K562 (cell line): ENCODE measurements at regions not wholly inside any gene's neighbourhood (a gene's known extent, or its start where the extent isn't known, plus 50 kb on each side); places are given as distances from the start of the nearest gene placed in this dataset.

ENCODE experiments used
- ATAC-seq: fragments of 200-7000 bp; cut with Tn5 transposase; 3 replicates; pipeline ENCODE4 v1.9.1; 2020; ENCODE audit warnings: moderate library complexity
- BruUV-seq: library from RNA; stranded (reverse); fragments of 400-500 nt; replicated peaks from 2 replicates; lab custom pipeline; 2021; lab: Mats Ljungman, UMichigan
- CTCF ChIA-PET: fragments of 300-600 bp; formaldehyde crosslinking; extraction: SDS; loops from one replicate; lab custom pipeline; 2021; ENCODE audit warnings: low intra/inter-chr PET ratio; lab: Yijun Ruan, JAX
- POLR2A ChIA-PET: fragments of 300-600, 350-650 bp; sonication (Branson Sonifier 250); formaldehyde crosslinking; extraction: SDS; loops from one replicate; lab custom pipeline; 2021; ENCODE audit warnings: antibody characterized with exemption, inconsistent platforms; lab: Yijun Ruan, JAX
- DNase-seq, 4 experiments: peaks; one replicate each; pipeline versions ENCODE4 v3.0.0 to v3.0.0-alpha.2; 2011 to 2018; ENCODE audit warnings: low spot score in 3 of 4, mixed read lengths in 3 of 4; ENCODE audit errors: extremely low read depth in 1 of 4
- FAIRE-seq: peaks from 2 replicates; lab custom pipeline; 2011; peaks lifted over from hg19 to GRCh38; lab: Jason Lieb, UNC
- H2AFZ ChIP-seq: 2 replicates; pipeline ENCODE4 v1.6.0; 2011; ENCODE audit warnings: low read depth, low read length, control low read depth, inconsistent platforms
- H3K27ac ChIP-seq: fragments of 200-600 bp; 3 replicates; pipeline ENCODE4 v1.8.0; 2011; ENCODE audit warnings: low read depth, mild to moderate bottlenecking, control low read depth, inconsistent platforms, low read length, moderate library complexity, mixed read lengths; ENCODE audit errors: extremely low read depth
- H3K27me3 ChIP-seq, 2 experiments: fragments of 300-600 bp in 1 of 2; 2 replicates in 1 of 2; 3 replicates in 1 of 2; pipeline versions ENCODE4 v1.6.0 to v1.8.0; 2011; ENCODE audit warnings: inconsistent platforms in 2 of 2, low read length in 2 of 2, mild to moderate bottlenecking in 1 of 2, mixed read lengths in 1 of 2, moderate library complexity in 1 of 2; ENCODE audit not compliant: control insufficient read depth in 2 of 2, insufficient read depth in 2 of 2
- H3K36me3 ChIP-seq: fragments of 300-600 bp; 3 replicates; pipeline ENCODE4 v1.8.0; 2011; ENCODE audit warnings: mild to moderate bottlenecking, low read length, inconsistent platforms; ENCODE audit not compliant: control insufficient read depth, insufficient read depth
- H3K4me1 ChIP-seq, 2 experiments: fragments of 200-600 bp in 1 of 2; replicated peaks in 1 of 2; 2 replicates in 1 of 2; 3 replicates in 1 of 2; pipeline versions ENCODE4 v1.5.1 to v1.8.0; 2011; ENCODE audit warnings: inconsistent platforms in 2 of 2, low read length in 2 of 2, mild to moderate bottlenecking in 1 of 2, mixed read lengths in 1 of 2, moderate library complexity in 1 of 2; ENCODE audit not compliant: control insufficient read depth in 2 of 2, insufficient read depth in 2 of 2
- H3K4me2 ChIP-seq: 2 replicates; pipeline ENCODE4 v1.6.1; 2011; ENCODE audit warnings: low read length, control low read depth, inconsistent platforms, mixed read lengths; ENCODE audit not compliant: insufficient read depth
- H3K4me3 ChIP-seq: fragments of 200-600 bp; sonication (generic), shearing (Covaris generic); 2 replicates; pipeline ENCODE4 v1.5.1; 2016; ENCODE audit warnings: control low read depth, inconsistent platforms
- H3K79me2 ChIP-seq: fragments of 200-600 bp; 3 replicates; pipeline ENCODE4 v1.8.0; 2011; ENCODE audit warnings: low read length, inconsistent platforms; ENCODE audit not compliant: control insufficient read depth, insufficient read depth
- H3K9ac ChIP-seq, 2 experiments: 2 replicates each; pipeline versions ENCODE4 v1.6.0 to v1.6.1; 2011; ENCODE audit warnings: low read depth in 2 of 2, low read length in 2 of 2, control low read depth in 1 of 2, inconsistent platforms in 1 of 2, mild to moderate bottlenecking in 1 of 2, mixed read lengths in 1 of 2; ENCODE audit not compliant: insufficient read depth in 1 of 2
- H3K9me1 ChIP-seq: one replicate; pipeline ENCODE4 v1.6.0; 2011; ENCODE audit warnings: inconsistent platforms, mild to moderate bottlenecking, low read length, moderate library complexity; ENCODE audit not compliant: control insufficient read depth, insufficient read depth
- H3K9me3 ChIP-seq: replicated peaks from 2 replicates; pipeline ENCODE4 v1.5.1; 2011; ENCODE audit warnings: low read depth, low read length, inconsistent platforms; ENCODE audit not compliant: control insufficient read depth, insufficient read depth
- H4K20me1 ChIP-seq: replicated peaks from 2 replicates; pipeline ENCODE4 v1.6.1; 2011; ENCODE audit warnings: low read length, inconsistent platforms, mixed read lengths; ENCODE audit not compliant: control insufficient read depth, insufficient read depth
- CCNT2 ChIP-seq: IDR thresholded peaks from 2 replicates; pipeline ENCODE4 v1.6.1; 2011; ENCODE audit warnings: borderline replicate concordance, low read depth, mild to moderate bottlenecking, moderate library complexity, mixed read lengths, low read length; ENCODE audit not compliant: insufficient read length; ENCODE audit errors: extremely low read depth
- EHMT2 ChIP-seq: fragments of 450-650 bp; IDR thresholded peaks from 2 replicates; pipeline ENCODE4 v1.6.1; 2018; ENCODE audit warnings: antibody characterized with exemption
- ETS2 ChIP-seq: IDR thresholded peaks from 2 replicates; pipeline ENCODE4 v1.6.1; 2016; ENCODE audit warnings: borderline replicate concordance, missing genetic modification characterization, mild to moderate bottlenecking, moderate library complexity, missing compliant biosample characterization; ENCODE audit not compliant: poor library complexity, severe bottlenecking
- FOXM1 ChIP-seq, 2 experiments: fragments of 450-650 bp in 1 of 2; sonication (generic) in 1 of 2; formaldehyde crosslinking in 1 of 2; IDR thresholded peaks; 2 replicates each; pipeline versions ENCODE4 v1.6.1 to v1.9.0; 2017 to 2022; ENCODE audit warnings: low read depth in 2 of 2, mild to moderate bottlenecking in 2 of 2, missing genetic modification reagents in 1 of 2, moderate library complexity in 1 of 2
- HEY1 ChIP-seq: fragments of 250-450 bp; sonication (Bioruptor Pico); IDR thresholded peaks from 2 replicates; pipeline ENCODE4 v1.5.0; 2020; ENCODE audit warnings: mild to moderate bottlenecking, moderate library complexity, borderline replicate concordance
- MECOM ChIP-seq: fragments of 250-450 bp; sonication (Bioruptor Pico); IDR thresholded peaks from 2 replicates; pipeline ENCODE4 v1.8.0; 2022; ENCODE audit warnings: inconsistent platforms
- RHOXF2B ChIP-seq: fragments of 250-450 bp; sonication (Bioruptor Pico); conservative IDR thresholded peaks from 2 replicates; pipeline ENCODE4 v1.5.1; 2021
- SREBF2 ChIP-seq: sonication (generic); formaldehyde crosslinking; IDR thresholded peaks from 2 replicates; pipeline ENCODE4 v1.4.0; 2020; ENCODE audit warnings: mild to moderate bottlenecking, missing genetic modification reagents
- TAF15 ChIP-seq: fragments of 200-400 bp; formaldehyde crosslinking; IDR thresholded peaks from 2 replicates; pipeline ENCODE4 v1.6.1; 2017; ENCODE audit warnings: mild to moderate bottlenecking, low read depth, low read length, moderate library complexity
- ZNF174 ChIP-seq: fragments of 250-450 bp; sonication (Bioruptor Pico); IDR thresholded peaks from 2 replicates; pipeline ENCODE4 v1.4.0; 2020; ENCODE audit warnings: mild to moderate bottlenecking
- ZNF79 ChIP-seq: fragments of 250-450 bp; sonication (Bioruptor Pico); IDR thresholded peaks from 2 replicates; pipeline ENCODE4 v1.4.0; 2020; ENCODE audit warnings: low read depth, mild to moderate bottlenecking, moderate library complexity
- in situ Hi-C: fragments of 300-500 bp; cut with MboI; formaldehyde crosslinking; loops from 4 replicates; pipeline ENCODE4 v1.15.0; 2018; ENCODE audit warnings: inconsistent platforms, mixed read lengths
- intact Hi-C: fragments of 100-400 bp; cut with micrococcal nuclease; formaldehyde crosslinking; loops from 2 replicates; pipeline ENCODE4 v1.14.2; 2022
- TF ChIP-seq, protein P1 (sequence below): fragments of 250-450 bp; sonication (Bioruptor Pico); IDR thresholded peaks from 2 replicates; pipeline ENCODE4 v1.5.0; 2021; ENCODE audit warnings: mild to moderate bottlenecking, moderate library complexity
- TF ChIP-seq, protein P2 (sequence below): fragments of 450-650 bp; IDR thresholded peaks from 2 replicates; pipeline ENCODE4 v1.6.1; 2018; ENCODE audit not compliant: partially characterized antibody

DNA sequence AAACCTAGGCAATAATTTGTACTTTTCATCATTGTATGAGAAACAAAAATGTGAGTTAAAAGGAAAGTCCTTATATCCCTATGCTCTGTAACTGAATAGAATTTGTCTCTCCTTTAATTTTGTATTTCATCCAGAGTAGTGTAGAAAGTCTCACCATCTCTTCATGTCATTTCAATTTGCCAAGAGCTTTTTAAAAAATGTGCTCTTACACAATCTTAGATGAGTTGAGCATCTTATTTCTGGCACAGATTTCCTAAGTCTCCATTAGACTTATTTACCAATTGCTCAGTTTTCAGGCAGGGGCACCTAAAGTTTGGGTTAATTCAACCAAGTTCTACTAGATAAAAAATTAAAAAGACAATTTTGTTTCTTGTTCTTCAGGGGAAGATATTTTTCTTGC lies 201.5 kb upstream of the RBMS3 start:
- no peak overlapping the region for H2AFZ ChIP-seq
- H3K4me1 ChIP-seq, result no peaks in the 10 kb centered on the region
- no peaks in the 10 kb centered on the region for H4K20me1 ChIP-seq
- ChIA-PET CTCF (no interaction called here), POLR2A (no interaction called here)
- H3K9me3 ChIP-seq, result peaks cover 2% of the 10 kb centered on the region; the same call in 1 of the 2 replicates
- DNase-seq, result no peak
- intact Hi-C loops (no loop called here), in situ Hi-C loops (no loop called here)
- BruUV-seq, result no TSS peak
- H3K27me3 ChIP-seq, result no peaks in the 10 kb centered on the region
- H3K9me1 ChIP-seq, result no peaks in the 10 kb centered on the region
- H3K4me2 ChIP-seq, result no peak overlapping the region
- H3K36me3 ChIP-seq, result no peaks in the 10 kb centered on the region
- FAIRE-seq, result no peak
- no peak overlapping the region for H3K4me3 ChIP-seq
- H3K9ac ChIP-seq, result no peak overlapping the region
- no peak overlapping the region for H3K27ac ChIP-seq
- ATAC-seq, result no peak
- H3K79me2 ChIP-seq, result no peaks in the 10 kb centered on the region
- TF ChIP-seq ZNF174 (CRISPR knock-in tag) (no peak), FOXM1 (IDR thresholded peaks at IDR 0.05; ENCODE audit: low read depth) (no peak), FOXM1 (CRISPR knock-in tag; IDR thresholded peaks at IDR 0.05; ENCODE audit: low read depth) (no peak), RHOXF2B (CRISPR knock-in tag) (no peak), CCNT2 (no peak), MECOM (CRISPR knock-in tag) (no peak), EHMT2 (no peak), SREBF2 (CRISPR knock-in tag) (no peak), HEY1 (CRISPR knock-in tag) (no peak), ZNF79 (no peak), ETS2 (tag) (no peak), TAF15 (no peak)
- TF ChIP-seq, protein P1, sequence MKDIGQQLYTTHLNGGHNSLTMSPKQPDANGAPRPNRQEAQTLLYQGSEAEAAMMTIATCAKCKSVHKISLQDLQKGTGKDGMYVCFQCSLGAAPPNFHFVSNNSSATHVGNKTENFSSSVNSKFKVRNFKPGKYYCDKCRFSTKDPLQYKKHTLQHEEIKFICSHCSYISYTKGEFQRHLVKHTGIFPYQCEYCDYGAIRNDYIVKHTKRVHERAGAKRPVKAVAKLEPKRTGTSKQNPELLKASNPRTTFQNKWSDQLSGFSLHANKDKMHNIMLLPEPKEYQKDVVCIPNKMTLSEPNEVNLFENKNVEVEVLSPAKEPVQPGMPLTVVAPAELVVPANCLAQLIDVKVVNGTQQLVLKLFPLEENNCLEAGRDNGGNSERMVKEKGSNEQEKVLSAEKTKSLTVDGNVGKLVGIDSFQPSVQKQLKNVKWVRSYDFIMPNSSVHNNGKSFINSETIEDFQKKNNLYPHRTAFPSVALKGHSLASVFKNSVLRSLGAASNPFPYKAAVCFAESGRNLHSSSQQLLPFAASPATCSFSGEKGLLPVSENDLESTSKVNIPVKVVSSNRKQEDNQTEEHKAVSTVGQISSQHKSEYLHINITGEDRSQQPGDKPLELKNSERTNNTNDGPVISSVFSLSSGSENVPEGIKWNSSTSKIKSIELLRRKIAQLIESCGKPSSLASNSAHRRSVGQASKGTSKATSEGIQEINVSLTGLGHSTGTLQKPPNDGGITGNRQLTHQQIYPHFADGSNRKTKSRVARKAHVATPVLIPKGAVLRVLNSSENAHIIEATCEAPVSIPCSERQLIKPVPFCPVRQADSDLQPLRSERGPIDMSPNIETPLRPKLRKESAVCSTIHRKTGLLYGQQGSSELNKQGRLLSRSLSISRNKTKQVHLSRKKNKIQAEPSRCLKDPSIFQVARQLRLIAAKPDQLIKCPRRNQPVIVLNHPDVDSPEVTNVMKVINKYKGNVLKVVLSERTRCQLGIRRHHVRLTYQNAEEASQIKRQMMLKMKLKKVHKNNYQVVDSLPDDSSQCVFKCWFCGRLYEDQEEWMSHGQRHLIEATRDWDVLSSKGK, result no peak
- TF ChIP-seq, protein P2, sequence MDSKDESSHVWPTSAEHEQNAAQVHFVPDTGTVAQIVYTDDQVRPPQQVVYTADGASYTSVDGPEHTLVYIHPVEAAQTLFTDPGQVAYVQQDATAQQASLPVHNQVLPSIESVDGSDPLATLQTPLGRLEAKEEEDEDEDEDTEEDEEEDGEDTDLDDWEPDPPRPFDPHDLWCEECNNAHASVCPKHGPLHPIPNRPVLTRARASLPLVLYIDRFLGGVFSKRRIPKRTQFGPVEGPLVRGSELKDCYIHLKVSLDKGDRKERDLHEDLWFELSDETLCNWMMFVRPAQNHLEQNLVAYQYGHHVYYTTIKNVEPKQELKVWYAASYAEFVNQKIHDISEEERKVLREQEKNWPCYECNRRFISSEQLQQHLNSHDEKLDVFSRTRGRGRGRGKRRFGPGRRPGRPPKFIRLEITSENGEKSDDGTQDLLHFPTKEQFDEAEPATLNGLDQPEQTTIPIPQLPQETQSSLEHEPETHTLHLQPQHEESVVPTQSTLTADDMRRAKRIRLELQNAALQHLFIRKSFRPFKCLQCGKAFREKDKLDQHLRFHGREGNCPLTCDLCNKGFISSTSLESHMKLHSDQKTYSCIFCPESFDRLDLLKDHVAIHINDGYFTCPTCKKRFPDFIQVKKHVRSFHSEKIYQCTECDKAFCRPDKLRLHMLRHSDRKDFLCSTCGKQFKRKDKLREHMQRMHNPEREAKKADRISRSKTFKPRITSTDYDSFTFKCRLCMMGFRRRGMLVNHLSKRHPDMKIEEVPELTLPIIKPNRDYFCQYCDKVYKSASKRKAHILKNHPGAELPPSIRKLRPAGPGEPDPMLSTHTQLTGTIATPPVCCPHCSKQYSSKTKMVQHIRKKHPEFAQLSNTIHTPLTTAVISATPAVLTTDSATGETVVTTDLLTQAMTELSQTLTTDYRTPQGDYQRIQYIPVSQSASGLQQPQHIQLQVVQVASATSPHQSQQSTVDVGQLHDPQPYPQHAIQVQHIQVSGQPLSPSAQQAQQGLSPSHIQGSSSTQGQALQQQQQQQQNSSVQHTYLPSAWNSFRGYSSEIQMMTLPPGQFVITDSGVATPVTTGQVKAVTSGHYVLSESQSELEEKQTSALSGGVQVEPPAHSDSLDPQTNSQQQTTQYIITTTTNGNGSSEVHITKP, result no peak
